HCT116 (cell line): ENCODE measurements at regions not wholly inside any gene's neighbourhood (a gene's known extent, or its start where the extent isn't known, plus 50 kb on each side); places are given as distances from the start of the nearest gene placed in this dataset.
A peak's percentile ranks its signal among the peaks of the same experiment; 100 is the strongest.

ENCODE experiments used
- ATAC-seq: fragments of 200-7000 bp; cut with Tn5 transposase; 2 replicates; pipeline ENCODE4 v1.9.1; 2020; ENCODE audit warnings: mild to moderate bottlenecking, moderate library complexity
- BruUV-seq: library from RNA; stranded (reverse); fragments of 400-500 nt; replicated peaks from 2 replicates; lab custom pipeline; 2021; lab: Mats Ljungman, UMichigan
- CTCF ChIA-PET: fragments of 300-600 bp; sonication (Branson Sonifier 250); formaldehyde crosslinking; loops from one replicate; lab custom pipeline; 2021; ENCODE audit warnings: antibody characterized with exemption; lab: Charles Lee
- POLR2A ChIA-PET: fragments of 300-600, 350-600 bp; sonication (Branson Sonifier 250); formaldehyde crosslinking; loops from one replicate; lab custom pipeline; 2021; ENCODE audit warnings: antibody characterized with exemption; lab: Charles Lee
- RAD21 ChIA-PET, 2 experiments: fragments of 300-600 bp; sonication (Branson Sonifier 250); formaldehyde crosslinking; loops; one replicate each; lab custom pipeline; 2023; ENCODE audit warnings: low total read pairs in 2 of 2; ENCODE audit not compliant: uncharacterized antibody in 2 of 2, unreplicated experiment in 2 of 2, low non-redundant PET in 1 of 2; lab: Charles Lee
- DNase-seq: peaks from one replicate; pipeline ENCODE4 v3.0.0-alpha.2; 2010; ENCODE audit warnings: low read depth, low spot score
- H2AFZ ChIP-seq: fragments of 200-600 bp; shearing (Covaris generic), sonication (generic); 2 replicates; pipeline ENCODE4 v1.6.1; 2017; ENCODE audit warnings: low read depth, mixed run types, mixed read lengths, antibody characterized with exemption, low read length; ENCODE audit not compliant: poor library complexity, severe bottlenecking
- H3K27ac ChIP-seq: 2 replicates; pipeline ENCODE4 v1.5.1; 2012; ENCODE audit warnings: low read depth, low read length
- H3K27me3 ChIP-seq: fragments of 200-600 bp; sonication (generic); 2 replicates; pipeline ENCODE4 v1.6.1; 2016; ENCODE audit warnings: mixed run types, low read length, mixed read lengths; ENCODE audit not compliant: insufficient read depth
- H3K36me3 ChIP-seq, 2 experiments: fragments of 200-500 bp in 1 of 2; fragments of 200-600 bp in 1 of 2; sonication (Bioruptor generic) in 1 of 2; sonication (generic) in 1 of 2; 2 replicates each; pipeline versions ENCODE4 v1.5.1 to v1.6.1; 2014 to 2016; ENCODE audit warnings: low read length in 2 of 2, inconsistent platforms in 1 of 2, mixed read lengths in 1 of 2, mixed run types in 1 of 2; ENCODE audit not compliant: insufficient read depth in 2 of 2, control insufficient read depth in 1 of 2
- H3K4me1 ChIP-seq, 2 experiments: fragments of 200-600 bp in 1 of 2; sonication (generic) in 1 of 2; 2 replicates each; pipeline versions ENCODE4 v1.5.1 to v1.6.1; 2012 to 2017; ENCODE audit warnings: low read length in 2 of 2, inconsistent platforms in 1 of 2, mild to moderate bottlenecking in 1 of 2, mixed read lengths in 1 of 2, mixed run types in 1 of 2, moderate library complexity in 1 of 2; ENCODE audit not compliant: insufficient read depth in 2 of 2, control insufficient read depth in 1 of 2
- H3K4me2 ChIP-seq: fragments of 200-600 bp; sonication (generic); 2 replicates; pipeline ENCODE4 v1.6.1; 2017; ENCODE audit warnings: mixed run types, low read length, mixed read lengths
- H3K4me3 ChIP-seq, 2 experiments: fragments of 200-600 bp in 1 of 2; sonication (generic) in 1 of 2; replicated peaks in 1 of 2; 2 replicates each; pipeline ENCODE4 v1.5.1; 2011 to 2016; ENCODE audit warnings: low read length in 2 of 2, control low read depth in 1 of 2, low read depth in 1 of 2, mild to moderate bottlenecking in 1 of 2, mixed read lengths in 1 of 2, mixed run types in 1 of 2
- H3K79me2 ChIP-seq: fragments of 200-600 bp; sonication (generic); 2 replicates; pipeline ENCODE4 v1.6.1; 2017; ENCODE audit warnings: mild to moderate bottlenecking, mixed run types, low read length, moderate library complexity, mixed read lengths; ENCODE audit not compliant: insufficient read depth
- H3K9ac ChIP-seq: fragments of 200-600 bp; sonication (generic); 2 replicates; pipeline ENCODE4 v1.6.1; 2016; ENCODE audit warnings: low read length, mixed read lengths
- H3K9me2 ChIP-seq: fragments of 200-600 bp; sonication (generic), shearing (Covaris generic); 2 replicates; pipeline ENCODE4 v1.6.1; 2017; ENCODE audit warnings: mixed run types, mild to moderate bottlenecking, moderate library complexity; ENCODE audit not compliant: insufficient read depth
- H3K9me3 ChIP-seq, 2 experiments: fragments of 200-500 bp in 1 of 2; fragments of 200-600 bp in 1 of 2; sonication (Bioruptor generic) in 1 of 2; sonication (generic) in 1 of 2; 2 replicates each; pipeline ENCODE4 v1.6.1; 2014 to 2017; ENCODE audit warnings: low read length in 2 of 2, mixed read lengths in 2 of 2, inconsistent platforms in 1 of 2, low read depth in 1 of 2, mild to moderate bottlenecking in 1 of 2, mixed run types in 1 of 2, moderate library complexity in 1 of 2; ENCODE audit not compliant: control insufficient read depth in 1 of 2, insufficient read depth in 1 of 2
- H4K20me1 ChIP-seq: fragments of 200-600 bp; sonication (generic), shearing (Covaris generic); 2 replicates; pipeline ENCODE4 v1.6.1; 2017; ENCODE audit warnings: mixed run types, mild to moderate bottlenecking, moderate library complexity; ENCODE audit not compliant: insufficient read depth
- CBX3 ChIP-seq: IDR thresholded peaks from 2 replicates; pipeline ENCODE4 v1.6.1; 2012; ENCODE audit warnings: low read depth
- CEBPB ChIP-seq: IDR thresholded peaks from 2 replicates; pipeline ENCODE4 v1.6.1; 2012; ENCODE audit warnings: low read depth
- EGR1 ChIP-seq: IDR thresholded peaks from 2 replicates; pipeline ENCODE4 v1.6.1; 2012; ENCODE audit warnings: low read depth
- EZH2phosphoT487 ChIP-seq: fragments of 200-600 bp; IDR thresholded peaks from 2 replicates; pipeline ENCODE4 v1.6.1; 2018; ENCODE audit warnings: antibody characterized with exemption, borderline replicate concordance
- FOSL1 ChIP-seq: IDR thresholded peaks from 2 replicates; pipeline ENCODE4 v1.6.1; 2012; ENCODE audit warnings: low read depth
- POLR2AphosphoS5 ChIP-seq: IDR thresholded peaks from 2 replicates; pipeline ENCODE4 v1.6.1; 2011; ENCODE audit warnings: mild to moderate bottlenecking, low read depth, low read length, moderate library complexity
- RAD21 ChIP-seq: IDR thresholded peaks from 2 replicates; pipeline ENCODE4 v1.6.1; 2012; ENCODE audit warnings: low read depth, mild to moderate bottlenecking
- SP1 ChIP-seq: IDR thresholded peaks from 2 replicates; pipeline ENCODE4 v1.6.1; 2012; ENCODE audit warnings: low read depth
- SRF ChIP-seq: IDR thresholded peaks from 2 replicates; pipeline ENCODE4 v1.6.1; 2012; ENCODE audit warnings: low read depth
- YY1 ChIP-seq: IDR thresholded peaks from 2 replicates; pipeline ENCODE4 v1.6.1; 2011; ENCODE audit warnings: low read length, low read depth, moderate library complexity, mild to moderate bottlenecking; ENCODE audit not compliant: insufficient replicate concordance; ENCODE audit errors: extremely low read depth
- ZFX ChIP-seq: fragments of 450-650 bp; IDR thresholded peaks from 2 replicates; pipeline ENCODE4 v1.6.1; 2017
- ZNF274 ChIP-seq: fragments of 200-500 bp; sonication (Bioruptor generic); IDR thresholded peaks from 2 replicates; pipeline ENCODE4 v1.6.1; 2014; ENCODE audit warnings: mild to moderate bottlenecking, low read depth, low read length, inconsistent platforms
- intact Hi-C: fragments of 100-400 bp; cut with micrococcal nuclease; formaldehyde crosslinking; loops from 2 replicates; pipeline ENCODE4 v1.10.0; 2022
- TF ChIP-seq, protein P1 (sequence below): IDR thresholded peaks from 2 replicates; pipeline ENCODE4 v1.6.1; 2012
- TF ChIP-seq, protein P2 (sequence below), 3 experiments: fragments of 200-600 bp in 1 of 3; sonication (generic) in 1 of 3; IDR thresholded peaks in 2 of 3; conservative IDR thresholded peaks in 1 of 3; 2 replicates each; pipeline ENCODE4 v1.5.1; 2012 to 2017; ENCODE audit warnings: low read depth in 2 of 3, low read length in 2 of 3, antibody characterized with exemption in 1 of 3, borderline replicate concordance in 1 of 3, control low read depth in 1 of 3, mild to moderate bottlenecking in 1 of 3, mixed read lengths in 1 of 3, mixed run types in 1 of 3, moderate library complexity in 1 of 3; ENCODE audit not compliant: insufficient read depth in 1 of 3
- TF ChIP-seq, protein P3 (sequence below): IDR thresholded peaks from 2 replicates; pipeline ENCODE4 v1.6.1; 2012; ENCODE audit warnings: low read depth
- TF ChIP-seq, protein P4 (sequence below): IDR thresholded peaks from 2 replicates; pipeline ENCODE4 v1.6.1; 2012

DNA sequence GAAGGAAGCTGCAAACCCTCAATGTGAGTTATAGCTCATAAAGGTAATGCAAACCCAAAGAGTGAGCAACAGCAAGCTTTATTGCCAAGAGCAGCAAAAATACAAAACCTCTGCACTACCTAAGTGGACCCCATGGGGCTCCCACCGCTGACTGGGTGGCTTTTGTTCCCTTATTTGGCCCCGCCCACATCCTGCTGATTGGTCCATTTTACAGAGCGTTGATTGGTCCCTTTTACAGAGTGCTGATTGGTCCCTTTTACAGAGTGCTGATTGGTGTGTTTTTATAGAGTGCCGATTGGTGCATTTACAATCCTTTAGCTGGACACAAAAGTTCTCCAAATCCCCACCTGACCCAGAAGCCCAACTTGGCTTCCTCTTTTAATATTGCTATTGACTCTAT lies 154.5 kb upstream of the NSMCE3 start:
- CTCF ChIA-PET = no interaction called here
- no peak overlapping the region for H3K9ac ChIP-seq
- ATAC-seq (0 out of 2 replicates have a peak, but pooled peaks have one; percentile 34), DNase-seq (no peak)
- H3K4me1 ChIP-seq = no peaks in the 10 kb centered on the region
- no peaks in the 10 kb centered on the region for H3K9me2 ChIP-seq
- intact Hi-C loops = loop anchor here (10.0 kb wide), 1 partner anchor 169 kb away; no protein-coding TSS in a partner anchor
- TF ChIP-seq SP1 (no peak), EGR1 (no peak), ZFX (no peak), YY1 (no peak), SRF (no peak), RAD21 (no peak), EZH2phosphoT487 (no peak), CBX3 (no peak), ZNF274 (no peak), CEBPB (no peak), POLR2AphosphoS5 (no peak), FOSL1 (no peak)
- TF ChIP-seq, protein P1, sequence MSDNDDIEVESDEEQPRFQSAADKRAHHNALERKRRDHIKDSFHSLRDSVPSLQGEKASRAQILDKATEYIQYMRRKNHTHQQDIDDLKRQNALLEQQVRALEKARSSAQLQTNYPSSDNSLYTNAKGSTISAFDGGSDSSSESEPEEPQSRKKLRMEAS = no peak
- TF ChIP-seq, protein P2, sequence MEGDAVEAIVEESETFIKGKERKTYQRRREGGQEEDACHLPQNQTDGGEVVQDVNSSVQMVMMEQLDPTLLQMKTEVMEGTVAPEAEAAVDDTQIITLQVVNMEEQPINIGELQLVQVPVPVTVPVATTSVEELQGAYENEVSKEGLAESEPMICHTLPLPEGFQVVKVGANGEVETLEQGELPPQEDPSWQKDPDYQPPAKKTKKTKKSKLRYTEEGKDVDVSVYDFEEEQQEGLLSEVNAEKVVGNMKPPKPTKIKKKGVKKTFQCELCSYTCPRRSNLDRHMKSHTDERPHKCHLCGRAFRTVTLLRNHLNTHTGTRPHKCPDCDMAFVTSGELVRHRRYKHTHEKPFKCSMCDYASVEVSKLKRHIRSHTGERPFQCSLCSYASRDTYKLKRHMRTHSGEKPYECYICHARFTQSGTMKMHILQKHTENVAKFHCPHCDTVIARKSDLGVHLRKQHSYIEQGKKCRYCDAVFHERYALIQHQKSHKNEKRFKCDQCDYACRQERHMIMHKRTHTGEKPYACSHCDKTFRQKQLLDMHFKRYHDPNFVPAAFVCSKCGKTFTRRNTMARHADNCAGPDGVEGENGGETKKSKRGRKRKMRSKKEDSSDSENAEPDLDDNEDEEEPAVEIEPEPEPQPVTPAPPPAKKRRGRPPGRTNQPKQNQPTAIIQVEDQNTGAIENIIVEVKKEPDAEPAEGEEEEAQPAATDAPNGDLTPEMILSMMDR (IDR thresholded peaks at IDR 0.05 in 2 of 3, conservative IDR thresholded peaks at IDR 0.05 in 1 of 3; ENCODE audit: borderline replicate concordance in 1 of 3, insufficient read depth in 1 of 3, low read depth in 2 of 3, low read length in 2 of 3) = no peak
- TF ChIP-seq, protein P3, sequence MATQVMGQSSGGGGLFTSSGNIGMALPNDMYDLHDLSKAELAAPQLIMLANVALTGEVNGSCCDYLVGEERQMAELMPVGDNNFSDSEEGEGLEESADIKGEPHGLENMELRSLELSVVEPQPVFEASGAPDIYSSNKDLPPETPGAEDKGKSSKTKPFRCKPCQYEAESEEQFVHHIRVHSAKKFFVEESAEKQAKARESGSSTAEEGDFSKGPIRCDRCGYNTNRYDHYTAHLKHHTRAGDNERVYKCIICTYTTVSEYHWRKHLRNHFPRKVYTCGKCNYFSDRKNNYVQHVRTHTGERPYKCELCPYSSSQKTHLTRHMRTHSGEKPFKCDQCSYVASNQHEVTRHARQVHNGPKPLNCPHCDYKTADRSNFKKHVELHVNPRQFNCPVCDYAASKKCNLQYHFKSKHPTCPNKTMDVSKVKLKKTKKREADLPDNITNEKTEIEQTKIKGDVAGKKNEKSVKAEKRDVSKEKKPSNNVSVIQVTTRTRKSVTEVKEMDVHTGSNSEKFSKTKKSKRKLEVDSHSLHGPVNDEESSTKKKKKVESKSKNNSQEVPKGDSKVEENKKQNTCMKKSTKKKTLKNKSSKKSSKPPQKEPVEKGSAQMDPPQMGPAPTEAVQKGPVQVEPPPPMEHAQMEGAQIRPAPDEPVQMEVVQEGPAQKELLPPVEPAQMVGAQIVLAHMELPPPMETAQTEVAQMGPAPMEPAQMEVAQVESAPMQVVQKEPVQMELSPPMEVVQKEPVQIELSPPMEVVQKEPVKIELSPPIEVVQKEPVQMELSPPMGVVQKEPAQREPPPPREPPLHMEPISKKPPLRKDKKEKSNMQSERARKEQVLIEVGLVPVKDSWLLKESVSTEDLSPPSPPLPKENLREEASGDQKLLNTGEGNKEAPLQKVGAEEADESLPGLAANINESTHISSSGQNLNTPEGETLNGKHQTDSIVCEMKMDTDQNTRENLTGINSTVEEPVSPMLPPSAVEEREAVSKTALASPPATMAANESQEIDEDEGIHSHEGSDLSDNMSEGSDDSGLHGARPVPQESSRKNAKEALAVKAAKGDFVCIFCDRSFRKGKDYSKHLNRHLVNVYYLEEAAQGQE = no peak
- TF ChIP-seq, protein P4, sequence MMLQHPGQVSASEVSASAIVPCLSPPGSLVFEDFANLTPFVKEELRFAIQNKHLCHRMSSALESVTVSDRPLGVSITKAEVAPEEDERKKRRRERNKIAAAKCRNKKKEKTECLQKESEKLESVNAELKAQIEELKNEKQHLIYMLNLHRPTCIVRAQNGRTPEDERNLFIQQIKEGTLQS = no peak
- H3K4me3 ChIP-seq = no peak overlapping the region
- BruUV-seq = no TSS peak
- no peak overlapping the region for H2AFZ ChIP-seq
- H3K9me3 ChIP-seq = no peaks in the 10 kb centered on the region
- POLR2A ChIA-PET = no interaction called here
- no peaks in the 10 kb centered on the region for H3K27me3 ChIP-seq
- no peaks in the 10 kb centered on the region for H3K36me3 ChIP-seq
- H3K27ac ChIP-seq = no peak overlapping the region
- no peak overlapping the region for H3K4me2 ChIP-seq
- no peaks in the 10 kb centered on the region for H4K20me1 ChIP-seq
- no peaks in the 10 kb centered on the region for H3K79me2 ChIP-seq
- RAD21 ChIA-PET = no interaction called here
